ENCODE measurements at regions not wholly inside any gene's neighbourhood (a gene's known extent, or its start where the extent isn't known, plus 50 kb on each side); places are given as distances from the start of the nearest gene placed in this dataset.

GRCh38 chr1:98351561-98351960, 310.0 kb upstream of the SNX7 start:
- DNase-seq (ENCODE audit: low spot score): no peak
- H3K27me3 ChIP-seq (replicated peaks; ENCODE audit: insufficient read depth): no peaks in the 10 kb centered on the region
- TF ChIP-seq CTCF (IDR thresholded peaks at IDR 0.05): no peak

GRCh38 chr1:98345417-98345816, 316.1 kb upstream of the SNX7 start:
- TF ChIP-seq CTCF (IDR thresholded peaks at IDR 0.05): no peak
- DNase-seq (ENCODE audit: low spot score) (no peak), ATAC-seq (ENCODE audit: insufficient number of reproducible peaks, low FRiP score, low read depth) (no peak)
- no peaks in the 10 kb centered on the region for H3K36me3 ChIP-seq
- H3K4me3 ChIP-seq: no peak overlapping the region
- no peaks in the 10 kb centered on the region for H3K4me1 ChIP-seq (ENCODE audit: control insufficient read depth in 1 of 2, low read depth in 2 of 2)
- no peak overlapping the region for H3K27ac ChIP-seq
- H3K9me3 ChIP-seq: no peaks in the 10 kb centered on the region
- H3K27me3 ChIP-seq (replicated peaks; ENCODE audit: insufficient read depth): no peaks in the 10 kb centered on the region

More at GRCh38 chr1:98351561-98351960, 310.0 kb upstream of the SNX7 start:
- Histone ChIP-seq H3K4me1 (ENCODE audit: control insufficient read depth in 1 of 2, low read depth in 2 of 2) (no peaks in the 10 kb centered on the region), H3K4me3 (no peak overlapping the region), H3K9me3 (no peaks in the 10 kb centered on the region), H3K27ac (no peak overlapping the region), H3K36me3 (no peaks in the 10 kb centered on the region)
- no peak for ATAC-seq (ENCODE audit: insufficient number of reproducible peaks, low FRiP score, low read depth)

GRCh38 chr1:98344731-98345130, 316.8 kb upstream of the SNX7 start:
- ATAC-seq (ENCODE audit: insufficient number of reproducible peaks, low FRiP score, low read depth): no peak
- Histone ChIP-seq H3K27ac (no peak overlapping the region), H3K36me3 (no peaks in the 10 kb centered on the region), H3K4me1 (ENCODE audit: control insufficient read depth in 1 of 2, low read depth in 2 of 2) (no peaks in the 10 kb centered on the region), H3K9me3 (no peaks in the 10 kb centered on the region), H3K4me3 (no peak overlapping the region), H3K27me3 (replicated peaks; ENCODE audit: insufficient read depth) (no peaks in the 10 kb centered on the region)
- TF ChIP-seq CTCF (IDR thresholded peaks at IDR 0.05): no peak
- no peak for DNase-seq (ENCODE audit: low spot score)

- no peak overlapping the region for H3K4me3 ChIP-seq
- no peak overlapping the region for H3K27ac ChIP-seq
- no peaks in the 10 kb centered on the region for H3K27me3 ChIP-seq (replicated peaks; ENCODE audit: insufficient read depth)
- H3K4me1 ChIP-seq (ENCODE audit: control insufficient read depth in 1 of 2, low read depth in 2 of 2): no peaks in the 10 kb centered on the region
- DNase-seq (ENCODE audit: low spot score): no peak
- H3K9me3 ChIP-seq: no peaks in the 10 kb centered on the region
- TF ChIP-seq CTCF (IDR thresholded peaks at IDR 0.05): no peak
- H3K36me3 ChIP-seq: no peaks in the 10 kb centered on the region
- ATAC-seq (ENCODE audit: insufficient number of reproducible peaks, low FRiP score, low read depth): no peak
Observed at GRCh38 chr1:98342566-98342965, 319.0 kb upstream of the SNX7 start.

GRCh38 chr1:98340511-98340910, 321.0 kb upstream of the SNX7 start:
- H3K27me3 ChIP-seq (replicated peaks; ENCODE audit: insufficient read depth): no peaks in the 10 kb centered on the region
- H3K27ac ChIP-seq: no peak overlapping the region
- no peaks in the 10 kb centered on the region for H3K4me1 ChIP-seq (ENCODE audit: control insufficient read depth in 1 of 2, low read depth in 2 of 2)
- H3K36me3 ChIP-seq: no peaks in the 10 kb centered on the region
- DNase-seq (ENCODE audit: low spot score) (no peak), ATAC-seq (ENCODE audit: insufficient number of reproducible peaks, low FRiP score, low read depth) (no peak)
- H3K4me3 ChIP-seq: no peak overlapping the region
- H3K9me3 ChIP-seq: no peaks in the 10 kb centered on the region
- TF ChIP-seq CTCF (IDR thresholded peaks at IDR 0.05): no peak

All from thoracic aorta (tissue), 2 donors.